NCI-H1048 (cell line): ENCODE measurements at regions not wholly inside any gene's neighbourhood (a gene's known extent, or its start where the extent isn't known, plus 50 kb on each side); places are given as distances from the start of the nearest gene placed in this dataset.

Experiments
- DNase-seq: peaks from one replicate; lab custom pipeline; 2025; lab: John Stamatoyannopoulos, UW

DNA sequence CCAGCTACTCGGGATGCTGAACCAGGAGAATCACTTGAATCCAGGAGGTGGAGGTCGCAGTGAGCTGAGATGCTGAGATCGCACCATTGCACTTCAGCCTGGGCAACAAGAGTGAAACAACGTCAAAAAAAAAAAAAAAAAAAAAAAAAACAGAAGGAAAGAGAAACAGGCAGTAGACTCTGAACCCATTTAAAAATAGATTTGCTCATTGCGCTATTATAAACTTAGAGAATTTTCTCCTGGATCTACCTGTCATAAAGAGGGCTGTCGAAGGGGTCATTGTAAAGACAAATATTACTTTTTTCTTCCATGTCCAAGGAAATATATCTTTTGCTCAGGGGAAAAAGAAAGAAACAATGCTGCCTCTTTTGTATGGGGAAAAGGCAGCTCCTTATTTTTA, 425.0 kb upstream of the ID2 start:
- DNase-seq: no peak

DNA sequence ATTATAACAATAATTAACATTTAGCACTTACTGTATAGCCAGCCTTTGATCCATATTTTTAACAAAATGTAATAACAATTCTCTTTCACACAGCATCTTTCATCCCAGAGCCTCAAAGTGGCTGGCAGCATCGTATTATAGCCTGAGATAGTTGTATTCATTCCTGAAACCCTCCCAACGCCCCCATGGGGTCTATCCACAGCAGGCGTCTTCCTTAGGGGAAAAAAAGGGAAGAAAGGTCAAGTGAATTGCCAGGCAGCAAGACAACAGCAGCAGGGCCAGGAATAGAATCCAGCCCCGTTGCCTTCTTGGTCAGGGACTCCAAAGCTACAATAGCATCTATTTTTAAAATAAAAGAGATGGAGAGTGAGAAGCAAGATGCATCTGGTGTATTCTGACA, 424.4 kb upstream of the ID2 start:
- DNase-seq: no peak

DNA sequence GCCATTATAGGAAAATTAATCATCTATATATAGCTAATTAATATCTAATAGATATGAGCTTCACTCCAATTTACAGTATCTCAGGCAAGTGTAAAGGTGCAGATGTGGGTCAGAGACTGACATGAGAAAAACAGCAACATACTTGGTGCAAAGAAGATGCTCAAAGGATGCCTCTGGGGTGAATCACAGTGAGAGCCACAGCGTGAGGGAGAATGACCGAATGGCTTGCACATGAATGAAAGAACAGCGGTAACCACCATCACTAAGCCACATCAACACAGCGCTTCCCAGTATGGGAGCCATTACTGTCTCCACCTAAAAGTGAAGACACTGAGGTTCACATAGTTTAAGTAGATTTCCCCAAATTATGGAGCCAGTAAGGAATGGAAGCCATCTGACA, 423.4 kb upstream of the ID2 start:
- no peak for DNase-seq

DNA sequence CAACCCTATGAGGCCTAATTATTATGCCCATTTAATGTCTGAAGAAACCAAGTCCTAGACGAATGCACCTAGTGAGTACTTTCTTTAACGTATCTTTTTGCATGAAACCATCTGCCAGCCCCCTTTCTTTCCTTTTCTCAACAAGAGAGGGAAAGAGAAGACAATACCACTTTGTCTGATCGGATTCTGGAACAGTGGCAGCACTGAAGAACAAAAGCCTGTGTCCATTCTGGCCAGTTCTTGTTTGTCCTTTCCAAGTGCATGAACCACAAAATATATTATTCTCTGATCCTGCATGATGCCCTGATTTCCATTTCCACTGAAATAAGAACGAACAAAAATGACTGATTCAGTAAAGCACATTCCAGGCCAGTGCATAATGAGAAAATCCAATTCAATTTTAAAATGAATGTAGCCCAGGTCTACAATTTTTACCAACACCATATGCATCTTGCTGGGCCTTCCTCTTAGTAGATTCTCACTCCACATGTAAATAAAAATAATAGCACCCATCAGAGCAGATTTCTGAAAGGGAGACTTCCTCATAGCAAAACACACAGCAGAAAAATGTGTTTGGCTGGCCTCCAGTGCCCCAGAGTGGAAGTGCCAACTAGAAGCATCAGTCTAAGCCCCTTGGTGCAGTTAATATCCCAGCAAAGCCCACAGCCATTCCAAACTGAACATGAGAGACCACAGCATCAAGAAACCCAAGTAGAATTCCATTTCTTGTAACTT, 422.6 kb upstream of the ID2 start:
- DNase-seq: no peak

DNA sequence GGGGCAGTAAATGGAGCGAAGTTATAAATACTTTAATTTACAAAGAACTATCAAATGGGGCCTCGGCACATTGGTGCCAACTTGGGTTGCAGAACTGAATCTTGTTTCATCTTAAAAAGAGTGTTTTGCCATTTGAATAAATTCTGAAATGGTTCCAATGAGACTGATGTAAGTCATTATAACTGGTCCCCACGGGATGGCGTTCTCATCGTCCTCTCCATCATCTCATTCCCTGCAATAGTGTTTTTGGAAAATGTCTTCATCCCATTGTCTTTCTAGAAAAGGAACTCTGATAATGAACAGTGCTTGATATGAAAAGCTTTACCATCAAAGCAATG, 422.0 kb upstream of the ID2 start:
- no peak for DNase-seq

DNA sequence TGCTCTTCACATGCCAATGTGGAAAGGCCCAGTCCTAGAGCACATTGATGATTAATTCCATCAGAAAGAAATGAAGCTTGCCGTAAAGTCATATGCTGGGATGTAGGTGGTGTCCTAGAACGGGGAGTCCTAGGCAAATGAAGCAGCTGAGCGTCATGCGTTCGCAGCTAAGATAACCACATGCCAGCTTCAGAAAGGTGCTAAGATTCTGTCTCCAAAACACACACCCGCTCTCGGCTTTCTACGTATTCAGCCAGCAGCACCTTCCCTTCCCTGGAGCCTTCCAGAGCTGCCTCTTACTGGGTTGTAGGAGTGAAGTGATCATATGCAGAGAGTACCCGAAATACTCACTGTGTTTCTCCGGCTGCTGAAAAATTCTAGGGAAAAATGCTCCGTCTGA, 421.6 kb upstream of the ID2 start:
- no peak for DNase-seq

DNA sequence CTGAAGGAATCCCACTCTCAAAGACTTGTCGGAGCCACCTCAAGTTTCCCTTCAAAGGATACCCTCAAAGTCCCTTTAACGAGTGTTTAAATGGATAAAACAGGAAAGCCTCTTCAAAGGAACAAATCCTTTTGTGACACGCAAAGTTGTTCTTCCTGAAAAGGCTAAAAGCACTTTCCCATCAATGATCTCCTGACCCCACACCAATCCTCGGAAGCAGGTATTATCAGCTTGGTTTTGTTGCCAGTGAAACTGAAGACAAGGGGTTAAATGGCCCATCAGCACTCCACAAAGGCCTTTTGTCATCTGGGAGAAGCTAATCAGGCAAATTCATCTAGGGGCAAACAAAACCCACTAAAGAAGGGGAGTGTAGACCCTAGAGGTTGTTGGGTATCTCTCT, 418.0 kb upstream of the ID2 start:
- no peak for DNase-seq

DNA sequence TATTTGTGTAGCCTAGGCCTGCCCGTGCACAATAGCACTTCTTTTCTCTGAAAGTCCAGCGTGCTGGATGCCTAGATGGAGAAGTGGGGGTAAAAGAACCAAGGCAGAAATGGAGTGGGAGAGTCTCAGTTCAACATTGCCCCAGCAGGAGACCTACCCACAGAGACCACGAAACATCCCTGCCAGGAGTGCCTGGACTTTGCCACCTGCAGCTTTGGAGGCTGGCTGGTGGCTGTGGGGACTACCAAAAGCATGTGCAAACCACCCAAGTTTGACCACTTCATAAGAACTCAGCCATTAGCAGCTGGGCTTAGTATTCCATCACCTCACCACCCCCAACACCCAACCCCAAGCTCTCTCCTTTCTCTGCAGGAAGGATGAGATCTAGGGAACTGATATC, 416.9 kb upstream of the ID2 start:
- no peak for DNase-seq

DNA sequence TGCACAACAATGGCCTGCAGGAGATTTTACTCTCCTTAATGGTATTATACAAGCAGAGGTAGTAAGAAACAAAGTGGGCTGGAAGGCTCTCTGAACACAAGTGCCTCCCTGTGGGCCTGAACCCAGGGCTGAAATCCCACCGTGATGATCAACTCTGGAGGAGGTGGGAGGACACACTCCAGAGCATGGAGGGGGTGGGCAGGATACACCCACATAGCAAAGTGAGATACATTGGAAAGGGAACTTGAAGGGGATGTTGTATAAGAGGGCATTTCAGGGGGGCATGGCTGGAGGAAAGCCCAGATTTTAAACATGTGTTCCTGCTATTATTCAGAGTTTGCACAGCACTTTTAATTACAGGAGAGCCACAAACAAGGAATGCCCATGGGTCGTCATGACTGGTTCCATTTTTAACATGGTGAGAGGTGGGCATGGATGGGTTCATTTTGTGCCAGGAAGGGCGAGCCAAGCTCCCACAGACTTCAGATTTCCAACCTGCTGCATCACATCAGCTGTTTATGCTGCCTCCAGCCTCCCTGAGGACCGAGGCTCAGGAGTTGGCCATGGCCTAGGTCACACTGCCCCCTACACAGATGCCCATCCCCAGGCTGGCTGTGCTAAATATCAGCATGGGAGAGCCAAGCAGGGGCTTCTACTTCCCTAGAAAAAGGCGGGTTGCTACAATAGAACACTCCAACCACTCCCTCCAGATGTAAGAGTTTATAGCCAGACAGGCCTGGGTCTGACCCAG, 416.2 kb upstream of the ID2 start:
- no peak for DNase-seq

DNA sequence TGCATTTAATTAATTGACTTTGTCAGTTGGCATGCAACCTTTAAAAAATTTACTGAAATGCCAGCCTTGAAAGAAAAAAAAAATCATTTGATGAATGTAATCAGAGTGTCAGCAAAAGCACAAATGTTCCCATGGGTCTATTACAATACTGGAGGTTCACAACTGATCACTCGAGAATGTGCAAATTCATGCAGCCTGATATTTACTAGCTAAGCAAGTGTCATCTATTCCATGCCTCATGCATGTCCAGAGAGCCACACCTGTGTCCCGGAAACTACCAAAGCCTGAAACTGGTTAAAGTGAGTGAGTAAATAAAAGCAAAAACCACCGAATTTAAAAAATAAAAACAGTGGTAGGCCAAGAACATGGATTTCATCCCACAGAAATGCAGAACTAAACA, 415.3 kb upstream of the ID2 start:
- no peak for DNase-seq

DNA sequence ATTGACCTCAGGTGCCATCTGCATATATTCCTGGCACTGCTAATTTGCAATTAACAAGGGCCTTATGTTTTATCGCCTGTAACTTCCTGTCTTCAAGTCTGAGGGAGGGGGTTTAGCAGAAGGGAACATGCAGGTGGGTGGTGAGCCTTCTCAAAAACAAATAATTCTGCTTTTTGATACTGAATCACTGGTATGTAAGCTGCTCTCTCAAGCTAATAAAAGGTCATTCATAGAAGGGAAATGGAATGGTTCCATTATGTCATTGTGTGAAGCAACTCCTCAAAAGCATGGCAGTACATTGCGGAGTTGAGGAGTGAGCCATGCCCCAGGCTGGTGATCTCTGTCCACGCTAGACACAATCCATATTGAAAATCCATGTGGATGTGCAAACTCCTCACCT, 414.8 kb upstream of the ID2 start:
- DNase-seq: no peak

DNA sequence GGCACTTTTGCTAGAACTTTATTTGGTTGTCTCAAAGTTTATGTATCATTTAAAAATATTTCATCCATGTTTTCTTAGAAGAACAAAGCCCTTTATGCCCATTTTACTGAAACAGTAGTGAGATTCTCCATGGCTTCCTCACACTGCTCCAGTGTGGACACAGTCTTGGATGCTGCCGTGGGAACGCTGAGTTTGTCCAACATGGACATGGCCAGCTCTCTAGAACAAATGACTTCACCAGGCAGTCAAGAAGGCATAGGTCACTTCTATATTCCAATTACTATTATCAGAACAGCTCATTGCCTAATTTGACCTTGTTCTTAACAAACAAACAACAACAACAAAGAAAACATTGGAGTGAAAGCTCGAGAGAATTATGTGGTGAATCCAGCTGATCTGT, 414.1 kb upstream of the ID2 start:
- no peak for DNase-seq

DNA sequence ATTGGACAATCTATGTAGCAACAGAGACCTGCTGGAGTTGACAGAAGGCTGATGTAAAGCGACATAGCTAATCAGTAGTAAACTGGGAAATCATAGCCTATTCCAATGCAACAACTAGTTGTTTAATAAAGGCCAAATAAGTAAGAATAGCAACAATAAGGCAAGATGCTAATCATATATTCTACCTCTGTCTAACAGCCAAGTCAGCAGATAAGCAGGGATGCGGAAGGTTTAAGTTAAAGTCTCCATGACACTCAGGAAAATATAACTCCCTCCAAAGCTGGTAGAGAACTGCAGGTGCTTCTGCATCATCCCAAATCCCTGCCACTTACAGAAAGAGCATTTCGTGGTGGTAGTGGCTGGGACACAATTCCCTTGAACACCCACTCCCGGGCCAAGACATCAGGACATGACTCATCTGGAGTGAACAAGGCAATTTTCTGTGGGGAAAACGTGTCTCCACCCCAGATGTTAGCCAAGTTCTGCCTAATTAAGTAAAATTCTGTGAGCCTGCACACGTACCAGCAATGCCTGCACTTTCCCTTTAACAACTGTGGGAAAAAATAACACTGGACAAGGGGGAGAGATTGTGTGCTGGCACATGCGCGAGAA, 413.6 kb upstream of the ID2 start:
- DNase-seq: no peak

DNA sequence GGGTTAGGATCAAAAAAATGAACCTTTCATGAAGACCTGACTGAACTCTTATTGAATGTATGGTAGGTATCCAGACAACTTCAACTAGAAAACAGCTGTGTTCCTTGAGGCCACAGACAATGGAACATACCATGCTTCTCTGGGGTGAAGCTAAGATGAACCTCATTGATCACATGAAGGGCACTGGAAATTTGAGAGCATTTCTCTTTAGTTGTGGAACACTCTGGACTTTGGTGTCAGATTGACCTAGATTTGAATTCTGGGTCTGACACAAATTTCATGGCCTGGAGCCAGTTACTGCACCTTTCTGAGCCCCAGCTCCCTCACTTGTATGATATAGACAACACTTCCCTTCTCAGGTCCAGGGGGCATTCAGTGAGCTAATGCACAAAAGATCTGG, 411.2 kb upstream of the ID2 start:
- no peak for DNase-seq

DNA sequence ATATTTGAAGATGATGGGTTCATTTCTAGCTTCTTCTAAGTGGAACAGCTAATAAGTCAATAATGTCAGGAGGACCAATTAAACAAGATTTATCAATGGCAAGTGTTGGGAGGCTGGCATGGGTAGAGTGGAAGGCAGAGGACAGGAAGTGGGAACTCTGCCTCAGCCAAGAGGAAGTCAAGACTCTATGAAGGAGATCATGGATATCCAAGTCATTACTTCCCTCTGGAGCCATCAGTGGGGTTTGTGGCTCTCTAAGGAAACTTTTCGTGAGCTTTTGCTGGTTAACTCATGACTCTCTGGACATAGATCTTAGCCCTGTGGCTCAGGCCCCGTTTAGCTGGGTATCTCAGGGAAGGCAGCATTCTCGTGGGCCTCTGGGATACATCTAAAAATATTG, 410.4 kb upstream of the ID2 start:
- DNase-seq: no peak

DNA sequence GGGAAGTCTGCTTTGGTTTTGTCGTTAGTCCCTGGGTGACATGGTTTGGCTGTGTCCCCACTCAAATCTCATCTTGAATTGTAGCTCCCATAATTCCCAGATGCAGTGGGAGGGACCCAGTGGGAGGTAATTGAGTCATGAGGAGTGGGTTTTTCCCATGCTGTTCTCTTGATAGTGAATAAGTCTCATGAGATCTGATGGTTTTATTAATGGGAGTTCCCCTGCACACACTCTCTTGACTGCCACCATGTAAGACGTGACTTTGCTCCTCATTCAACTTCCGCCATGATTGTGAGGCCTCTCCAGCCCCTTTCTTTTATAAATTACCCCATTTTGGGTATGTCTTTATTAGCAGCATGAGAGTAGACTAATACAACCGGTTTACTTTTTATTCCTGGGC, 405.8 kb upstream of the ID2 start:
- DNase-seq: no peak

DNA sequence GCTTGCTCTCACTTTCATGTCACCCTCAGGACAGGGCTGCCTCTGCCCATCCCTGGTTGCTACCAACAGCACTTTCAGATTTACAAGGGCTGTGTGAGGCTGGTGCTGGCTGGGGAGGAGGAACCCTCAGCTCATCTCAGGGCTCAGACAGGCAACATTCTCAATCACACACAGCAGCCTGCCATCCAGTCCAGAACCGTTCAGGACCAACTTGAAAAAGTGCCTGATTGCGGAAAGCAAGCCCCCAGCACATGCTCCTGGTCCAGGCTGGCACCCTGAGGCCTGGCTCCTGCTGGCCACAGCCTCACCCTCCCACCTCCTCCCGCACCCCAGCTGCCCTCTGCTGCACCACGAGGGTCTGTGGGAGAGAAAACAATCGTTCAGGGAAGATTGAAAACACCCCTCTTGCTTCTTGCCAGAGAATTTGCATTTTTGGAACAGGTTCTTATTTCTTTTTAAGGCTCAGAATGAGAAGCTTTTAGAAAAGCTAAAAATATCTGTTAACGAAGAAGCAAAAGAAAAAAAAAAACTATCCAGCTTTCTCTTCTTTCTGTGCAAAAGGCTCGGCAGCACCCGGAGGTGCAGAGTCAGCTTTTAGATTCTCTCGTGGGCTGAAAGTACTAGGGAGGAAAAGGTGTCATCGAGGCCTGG, 403.8 kb upstream of the ID2 start:
- no peak for DNase-seq

DNA sequence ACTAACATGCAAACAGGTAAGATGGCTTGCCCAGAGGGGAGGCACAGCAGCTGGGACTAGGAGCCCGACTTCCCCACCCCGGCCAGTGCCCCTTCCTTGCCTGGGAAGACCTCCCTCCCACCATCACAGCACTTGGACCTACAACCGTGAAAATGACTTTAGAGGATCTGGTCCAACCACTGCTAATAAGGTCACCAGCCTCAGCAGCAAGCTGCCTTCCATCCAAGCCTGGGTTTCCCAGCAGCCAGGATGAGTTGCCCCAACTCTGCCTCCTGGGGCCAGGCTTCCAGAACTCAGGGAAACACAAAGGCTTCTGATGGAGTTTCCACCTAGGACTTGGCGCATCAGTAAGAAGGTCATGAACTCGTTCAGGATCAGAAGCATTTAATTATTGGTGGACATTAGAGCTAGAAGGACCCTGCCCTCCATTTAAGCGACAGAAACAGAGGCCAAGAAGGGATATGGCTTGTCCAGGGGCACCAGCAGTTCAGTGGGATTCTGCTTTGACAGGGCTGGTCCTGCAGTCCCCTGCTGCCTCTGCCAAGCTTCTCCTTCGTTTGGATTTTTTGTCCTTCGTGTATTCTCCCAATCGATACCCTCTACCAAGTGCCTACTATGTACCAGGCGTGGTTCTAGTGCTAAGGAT, 403.0 kb upstream of the ID2 start:
- DNase-seq: no peak

DNA sequence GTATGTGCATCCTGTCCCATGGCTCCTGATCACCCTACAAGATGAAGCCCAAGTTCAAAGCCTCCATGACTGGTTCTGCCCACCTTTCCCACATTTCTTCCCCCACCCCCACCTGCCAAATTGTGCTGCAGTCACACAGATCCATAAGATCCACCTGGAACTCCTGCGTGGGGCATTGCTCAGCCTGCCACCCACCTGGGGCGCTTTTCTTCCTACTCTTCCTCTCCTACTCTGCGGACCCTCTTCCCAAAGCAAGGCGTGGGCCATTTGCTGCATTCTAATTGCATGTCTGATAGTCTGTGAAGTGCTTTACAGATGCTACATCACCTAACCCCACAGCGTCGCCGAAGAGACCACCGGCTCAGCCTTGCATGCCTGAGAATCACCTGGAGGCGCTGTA, 402.4 kb upstream of the ID2 start:
- no peak for DNase-seq

DNA sequence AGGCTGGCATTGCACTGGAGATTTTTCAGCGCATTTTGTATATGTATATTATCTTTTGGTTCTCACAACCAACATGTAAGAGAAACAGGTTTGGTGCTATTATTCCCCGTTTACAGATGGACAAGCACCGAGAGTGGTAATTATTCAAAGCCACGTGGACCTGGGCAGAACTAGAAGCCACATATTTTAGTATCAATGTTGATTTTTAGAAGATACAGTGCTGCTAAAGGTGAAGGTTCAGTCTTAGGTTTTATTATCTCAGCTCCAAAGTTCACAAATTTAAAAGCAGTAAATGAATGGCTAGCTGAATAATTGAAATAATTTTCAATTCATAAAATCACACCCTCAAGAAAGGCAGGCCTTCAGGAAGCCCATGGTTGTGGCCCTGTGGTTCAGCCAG, 400.6 kb upstream of the ID2 start:
- DNase-seq: no peak

DNA sequence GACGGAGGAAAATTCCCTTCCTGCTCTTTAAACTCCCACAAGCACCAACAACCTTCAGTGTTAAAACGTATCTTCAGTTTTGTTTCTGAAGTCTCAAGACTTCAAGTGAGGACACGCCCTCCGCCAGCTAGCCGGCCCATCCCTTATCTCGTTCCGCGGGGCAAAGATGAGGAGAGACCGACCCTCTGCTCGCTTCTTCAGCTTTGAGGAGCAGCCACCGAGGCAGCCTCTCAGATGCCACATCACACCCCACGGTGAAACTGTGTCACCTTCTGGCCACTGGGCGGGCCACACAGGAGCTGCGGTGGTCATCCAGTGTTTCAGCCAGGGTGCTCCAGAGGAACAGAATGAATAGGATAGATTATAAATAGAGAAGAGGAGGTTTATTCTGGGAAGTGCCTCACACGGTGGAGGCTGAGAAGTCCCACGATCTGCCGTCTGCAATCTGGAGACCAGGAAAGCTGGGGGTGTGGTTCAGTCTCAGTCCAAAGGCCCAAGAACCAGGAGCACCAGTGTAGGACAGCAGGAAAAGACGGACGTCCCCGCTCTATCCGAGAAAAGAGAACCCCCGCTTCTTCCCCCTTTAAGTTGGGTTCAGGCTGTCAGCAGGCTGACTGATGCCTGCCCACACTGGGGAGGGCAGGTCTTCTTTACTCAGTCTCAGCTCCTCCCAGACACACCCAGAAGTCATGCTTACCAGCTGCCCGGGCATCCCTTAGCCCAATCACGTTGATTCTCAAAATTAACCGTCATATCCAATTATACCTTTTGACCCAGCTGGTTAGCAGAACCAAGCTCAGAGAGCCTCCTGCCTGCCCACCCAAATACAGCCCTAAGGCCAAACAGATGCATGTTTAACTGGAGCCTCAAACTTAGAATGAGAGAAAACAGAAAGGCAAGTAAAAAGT, 399.7 kb upstream of the ID2 start:
- DNase-seq: no peak

DNA sequence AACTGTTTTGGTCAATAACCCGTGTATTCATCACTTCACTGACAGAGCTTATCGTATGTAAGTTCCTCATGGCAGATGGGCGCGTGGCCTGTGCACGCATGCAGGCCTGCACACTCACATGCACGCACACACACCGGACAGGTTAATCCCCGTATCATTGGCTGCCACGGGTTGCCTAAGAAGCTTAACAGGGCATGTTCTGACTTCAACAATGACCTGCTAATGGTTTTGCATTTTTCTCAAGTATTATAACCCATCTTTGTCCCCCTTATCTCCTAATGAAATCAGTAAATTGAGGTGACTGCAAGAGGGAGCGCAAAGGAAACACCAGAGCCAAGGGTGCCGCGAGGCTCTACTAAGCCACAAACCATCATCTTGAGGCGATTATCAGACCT, 399.0 kb upstream of the ID2 start:
- DNase-seq: no peak
